Glutamatergic neuron (in vitro differentiated cells): ENCODE measurements at regions not wholly inside any gene's neighbourhood (a gene's known extent, or its start where the extent isn't known, plus 50 kb on each side); places are given as distances from the start of the nearest gene placed in this dataset.
"Not testable (repeated sequence)": the region's sequence is repeated elsewhere in the genome, so short reads cannot be mapped to it uniquely, and the experiment has no call there.

Source experiments
- DNase-seq: peaks from one replicate; pipeline ENCODE4 v3.0.0; 2022
- H3K27ac Mint-ChIP-seq: one replicate; pipeline ENCODE4 v1.8.0; 2020; ENCODE audit warnings: mild to moderate bottlenecking, mixed read lengths, inconsistent platforms; ENCODE audit not compliant: unreplicated experiment
- H3K27me3 Mint-ChIP-seq: one replicate; pipeline ENCODE4 v1.8.0; 2020; ENCODE audit warnings: mild to moderate bottlenecking, moderate library complexity, mixed read lengths, inconsistent platforms; ENCODE audit not compliant: unreplicated experiment
- H3K36me3 Mint-ChIP-seq: one replicate; pipeline ENCODE4 v1.8.0; 2020; ENCODE audit warnings: mild to moderate bottlenecking, mixed read lengths, inconsistent platforms; ENCODE audit not compliant: unreplicated experiment
- H3K4me1 Mint-ChIP-seq: one replicate; pipeline ENCODE4 v1.8.0; 2020; ENCODE audit warnings: mild to moderate bottlenecking, low read depth, mixed read lengths, inconsistent platforms; ENCODE audit not compliant: unreplicated experiment
- H3K4me3 Mint-ChIP-seq: one replicate; pipeline ENCODE4 v1.8.0; 2020; ENCODE audit warnings: mild to moderate bottlenecking, mixed read lengths, inconsistent platforms; ENCODE audit not compliant: unreplicated experiment
- H3K9me3 Mint-ChIP-seq: one replicate; pipeline ENCODE4 v1.8.0; 2020; ENCODE audit warnings: mild to moderate bottlenecking, moderate library complexity, mixed read lengths, inconsistent platforms; ENCODE audit not compliant: unreplicated experiment
- TF ChIP-seq, protein P1 (sequence below): fragments of 200-600 bp; sonication (generic); IDR thresholded peaks from one replicate; pipeline ENCODE4 v1.5.0; 2021; ENCODE audit not compliant: partially characterized antibody, unreplicated experiment

- no peak for DNase-seq
- Mint-ChIP-seq H3K27me3 (no peaks in the 10 kb centered on the region), H3K4me3 (no peak overlapping the region), H3K9me3 (no peaks in the 10 kb centered on the region), H3K27ac (no peak overlapping the region), H3K36me3 (no peaks in the 10 kb centered on the region), H3K4me1 (no peaks in the 10 kb centered on the region)
- TF ChIP-seq, protein P1, sequence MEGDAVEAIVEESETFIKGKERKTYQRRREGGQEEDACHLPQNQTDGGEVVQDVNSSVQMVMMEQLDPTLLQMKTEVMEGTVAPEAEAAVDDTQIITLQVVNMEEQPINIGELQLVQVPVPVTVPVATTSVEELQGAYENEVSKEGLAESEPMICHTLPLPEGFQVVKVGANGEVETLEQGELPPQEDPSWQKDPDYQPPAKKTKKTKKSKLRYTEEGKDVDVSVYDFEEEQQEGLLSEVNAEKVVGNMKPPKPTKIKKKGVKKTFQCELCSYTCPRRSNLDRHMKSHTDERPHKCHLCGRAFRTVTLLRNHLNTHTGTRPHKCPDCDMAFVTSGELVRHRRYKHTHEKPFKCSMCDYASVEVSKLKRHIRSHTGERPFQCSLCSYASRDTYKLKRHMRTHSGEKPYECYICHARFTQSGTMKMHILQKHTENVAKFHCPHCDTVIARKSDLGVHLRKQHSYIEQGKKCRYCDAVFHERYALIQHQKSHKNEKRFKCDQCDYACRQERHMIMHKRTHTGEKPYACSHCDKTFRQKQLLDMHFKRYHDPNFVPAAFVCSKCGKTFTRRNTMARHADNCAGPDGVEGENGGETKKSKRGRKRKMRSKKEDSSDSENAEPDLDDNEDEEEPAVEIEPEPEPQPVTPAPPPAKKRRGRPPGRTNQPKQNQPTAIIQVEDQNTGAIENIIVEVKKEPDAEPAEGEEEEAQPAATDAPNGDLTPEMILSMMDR = no peak
Observed at GRCh38 chr9:78905986-78906755, 609.2 kb downstream of the PSAT1 start.

DNA sequence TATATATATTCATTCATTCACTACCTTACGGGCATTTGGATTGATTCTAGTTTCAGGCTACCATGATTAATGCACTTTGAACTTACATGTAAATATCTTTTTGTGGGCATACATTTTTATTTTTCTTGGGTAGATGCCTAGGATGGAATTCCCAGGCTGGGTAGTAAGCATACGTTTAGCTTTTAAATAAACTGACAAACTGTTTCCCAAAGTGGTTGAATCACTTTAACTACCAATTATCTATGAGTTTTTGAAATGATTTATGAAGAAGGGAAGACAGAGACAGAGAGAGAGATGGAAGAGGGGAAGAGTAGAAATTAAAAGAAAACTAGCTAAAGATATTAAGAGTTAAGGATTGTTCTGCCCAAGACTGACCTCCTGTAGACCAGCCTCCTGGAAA is 612.6 kb downstream of the PSAT1 start:
- Mint-ChIP-seq H3K27me3 (no peaks in the 10 kb centered on the region), H3K27ac (no peak overlapping the region), H3K9me3 (no peaks in the 10 kb centered on the region), H3K4me1 (no peaks in the 10 kb centered on the region), H3K4me3 (no peak overlapping the region), H3K36me3 (no peaks in the 10 kb centered on the region)
- DNase-seq = no peak
- TF ChIP-seq, protein P1 = no peak

DNA sequence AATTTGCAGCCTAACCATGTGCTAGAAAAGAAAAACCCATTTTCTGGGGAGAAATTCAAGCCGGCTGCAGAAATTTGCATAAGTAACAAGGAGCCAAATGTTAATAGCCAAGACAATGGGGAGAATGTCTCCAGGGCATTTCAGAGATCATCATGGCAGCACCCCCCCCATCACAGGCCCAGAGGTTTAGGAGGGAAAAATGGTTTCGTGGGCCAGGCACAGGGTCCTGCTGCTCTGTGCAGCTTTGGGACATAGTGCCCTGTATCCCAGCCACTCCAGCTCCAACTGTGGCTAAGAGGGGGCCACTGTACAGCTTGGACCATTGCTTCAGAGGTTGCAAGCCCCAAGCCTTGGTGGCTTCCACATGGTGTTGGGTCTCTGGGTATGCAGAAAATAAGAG is 620.0 kb downstream of the PSAT1 start:
- not testable (repeated sequence) for H3K27ac Mint-ChIP-seq, H3K27me3 Mint-ChIP-seq, H3K4me1 Mint-ChIP-seq, DNase-seq, H3K9me3 Mint-ChIP-seq, H3K4me3 Mint-ChIP-seq
- H3K36me3 Mint-ChIP-seq = peaks cover 13% of the 10 kb centered on the region

DNA sequence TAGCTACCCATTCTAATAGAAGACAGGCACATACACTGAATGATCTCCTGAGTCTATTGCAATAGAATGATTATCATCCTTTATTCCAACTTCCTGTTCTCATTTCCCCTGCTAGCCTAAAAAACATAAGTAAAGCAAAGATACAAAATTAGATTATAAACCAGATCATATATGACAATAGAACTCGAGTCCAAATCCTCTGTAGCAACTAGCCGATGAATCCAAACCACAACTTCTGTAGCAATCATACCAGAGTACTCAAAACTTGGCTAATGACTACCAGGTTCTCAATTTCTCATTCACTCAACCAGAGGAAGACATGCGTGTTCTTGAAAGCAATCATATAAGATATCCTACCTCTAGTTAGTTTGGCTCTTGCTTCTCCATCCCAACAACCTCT is 622.1 kb downstream of the PSAT1 start:
- no peak overlapping the region for H3K4me3 Mint-ChIP-seq
- H3K27ac Mint-ChIP-seq = no peak overlapping the region
- peaks cover 5% of the 10 kb centered on the region for H3K9me3 Mint-ChIP-seq
- peaks cover 13% of the 10 kb centered on the region for H3K36me3 Mint-ChIP-seq
- TF ChIP-seq, protein P1 = no peak
- DNase-seq = no peak
- H3K27me3 Mint-ChIP-seq = peaks cover 1% of the 10 kb centered on the region
- no peaks in the 10 kb centered on the region for H3K4me1 Mint-ChIP-seq

DNA sequence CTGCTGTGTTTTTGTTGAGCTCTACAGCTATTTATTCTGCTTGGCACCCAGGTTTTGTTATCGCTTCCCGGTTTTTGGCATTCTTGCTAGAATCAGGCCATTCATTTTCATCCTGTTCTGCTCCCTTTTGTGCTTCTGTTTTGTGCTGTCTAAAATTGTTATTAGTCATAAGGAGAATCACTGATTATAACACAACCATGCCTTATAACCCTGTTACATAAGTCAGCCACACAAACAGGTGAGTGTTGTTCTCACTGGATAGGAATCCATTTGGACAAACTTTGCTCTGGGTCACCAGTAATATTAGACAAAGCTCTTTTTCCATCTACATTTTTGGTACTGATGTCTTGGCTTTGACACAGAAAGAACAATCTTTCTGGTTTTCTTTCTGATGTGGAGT is 622.8 kb downstream of the PSAT1 start:
- peaks cover 1% of the 10 kb centered on the region for H3K27me3 Mint-ChIP-seq
- TF ChIP-seq, protein P1 = no peak
- no peak overlapping the region for H3K27ac Mint-ChIP-seq
- DNase-seq = no peak
- H3K4me3 Mint-ChIP-seq = no peak overlapping the region
- H3K36me3 Mint-ChIP-seq = peaks cover 13% of the 10 kb centered on the region
- H3K4me1 Mint-ChIP-seq = no peaks in the 10 kb centered on the region
- H3K9me3 Mint-ChIP-seq = peaks cover 5% of the 10 kb centered on the region
